ENCODE measurements at regions not wholly inside any gene's neighbourhood (a gene's known extent, or its start where the extent isn't known, plus 50 kb on each side); places are given as distances from the start of the nearest gene placed in this dataset.

- TF ChIP-seq, protein P1, sequence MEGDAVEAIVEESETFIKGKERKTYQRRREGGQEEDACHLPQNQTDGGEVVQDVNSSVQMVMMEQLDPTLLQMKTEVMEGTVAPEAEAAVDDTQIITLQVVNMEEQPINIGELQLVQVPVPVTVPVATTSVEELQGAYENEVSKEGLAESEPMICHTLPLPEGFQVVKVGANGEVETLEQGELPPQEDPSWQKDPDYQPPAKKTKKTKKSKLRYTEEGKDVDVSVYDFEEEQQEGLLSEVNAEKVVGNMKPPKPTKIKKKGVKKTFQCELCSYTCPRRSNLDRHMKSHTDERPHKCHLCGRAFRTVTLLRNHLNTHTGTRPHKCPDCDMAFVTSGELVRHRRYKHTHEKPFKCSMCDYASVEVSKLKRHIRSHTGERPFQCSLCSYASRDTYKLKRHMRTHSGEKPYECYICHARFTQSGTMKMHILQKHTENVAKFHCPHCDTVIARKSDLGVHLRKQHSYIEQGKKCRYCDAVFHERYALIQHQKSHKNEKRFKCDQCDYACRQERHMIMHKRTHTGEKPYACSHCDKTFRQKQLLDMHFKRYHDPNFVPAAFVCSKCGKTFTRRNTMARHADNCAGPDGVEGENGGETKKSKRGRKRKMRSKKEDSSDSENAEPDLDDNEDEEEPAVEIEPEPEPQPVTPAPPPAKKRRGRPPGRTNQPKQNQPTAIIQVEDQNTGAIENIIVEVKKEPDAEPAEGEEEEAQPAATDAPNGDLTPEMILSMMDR (IDR thresholded peaks at IDR 0.05; ENCODE audit: low read depth, low read length, missing control alignments): no peak
- H3K4me3 ChIP-seq (replicated peaks; ENCODE audit: low read depth, low read length): no peak overlapping the region
- DNase-seq (ENCODE audit: extremely low read depth, low read depth): no peak
Observed at GRCh38 chr6:98203170-98203806, 631.1 kb upstream of the POU3F2 start.

DNA sequence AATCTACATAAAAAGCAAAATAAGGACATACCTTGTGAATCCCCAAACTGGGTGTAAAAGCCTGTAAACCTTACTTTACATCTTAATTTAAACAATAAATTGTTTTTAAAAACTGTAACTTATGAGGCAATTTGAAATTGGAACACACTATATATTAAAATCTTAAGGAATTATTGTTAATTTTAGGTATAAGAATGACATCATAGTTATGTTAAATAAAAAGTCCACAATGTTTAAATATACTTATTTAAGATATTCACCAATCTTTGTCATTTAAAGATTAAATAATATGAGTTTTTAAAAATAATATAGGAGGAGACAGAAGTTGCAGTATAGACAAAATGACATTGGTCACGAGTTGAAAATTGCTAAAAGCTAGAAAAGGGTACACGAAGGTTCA lies 621.9 kb upstream of the POU3F2 start:
- DNase-seq (ENCODE audit: extremely low read depth, low read depth): no peak
- TF ChIP-seq, protein P1 (IDR thresholded peaks at IDR 0.05; ENCODE audit: low read depth, low read length, missing control alignments): no peak
- no peak overlapping the region for H3K4me3 ChIP-seq (replicated peaks; ENCODE audit: low read depth, low read length)

GRCh38 chr6:98215531-98215930 lies 618.8 kb upstream of the POU3F2 start:
- no peak for DNase-seq (ENCODE audit: extremely low read depth, low read depth)
- H3K4me3 ChIP-seq (replicated peaks; ENCODE audit: low read depth, low read length): no peak overlapping the region
- TF ChIP-seq, protein P1 (IDR thresholded peaks at IDR 0.05; ENCODE audit: low read depth, low read length, missing control alignments): no peak

GRCh38 chr6:98230250-98230649 lies 604.1 kb upstream of the POU3F2 start:
- H3K4me3 ChIP-seq (replicated peaks; ENCODE audit: low read depth, low read length): no peak overlapping the region
- TF ChIP-seq, protein P1 (IDR thresholded peaks at IDR 0.05; ENCODE audit: low read depth, low read length, missing control alignments): no peak
- DNase-seq (ENCODE audit: extremely low read depth, low read depth): no peak

DNA sequence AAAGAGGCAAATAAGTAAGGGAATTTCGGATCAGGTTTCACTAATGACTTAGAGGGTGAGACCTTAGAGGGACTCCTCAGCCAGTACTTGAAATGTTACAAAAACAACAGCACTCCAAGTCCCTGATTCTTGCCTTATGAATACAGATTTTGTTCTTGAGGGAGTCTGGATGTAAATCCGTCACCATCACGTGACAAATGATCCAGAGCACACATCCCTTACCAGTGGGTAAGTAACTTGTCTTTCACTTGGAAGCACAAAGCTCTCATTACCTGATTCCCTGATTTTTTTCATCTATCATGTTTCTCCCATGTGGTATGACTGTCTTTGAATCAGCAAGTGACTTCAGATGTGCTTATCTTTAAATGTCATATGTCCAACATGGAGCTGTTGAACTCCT lies 595.3 kb upstream of the POU3F2 start:
- H3K4me3 ChIP-seq (replicated peaks; ENCODE audit: low read depth, low read length): no peak overlapping the region
- DNase-seq (ENCODE audit: extremely low read depth, low read depth): no peak
- TF ChIP-seq, protein P1 (IDR thresholded peaks at IDR 0.05; ENCODE audit: low read depth, low read length, missing control alignments): no peak

- no peak for DNase-seq (ENCODE audit: extremely low read depth, low read depth)
Observed at GRCh38 chr6:98241630-98242029, 592.7 kb upstream of the POU3F2 start.

More at GRCh38 chr6:98241630-98242029, 592.7 kb upstream of the POU3F2 start:
- no peak overlapping the region for H3K4me3 ChIP-seq (replicated peaks; ENCODE audit: low read depth, low read length)
- TF ChIP-seq, protein P1 (IDR thresholded peaks at IDR 0.05; ENCODE audit: low read depth, low read length, missing control alignments): no peak
